ENCODE measurements at regions not wholly inside any gene's neighbourhood (a gene's known extent, or its start where the extent isn't known, plus 50 kb on each side); places are given as distances from the start of the nearest gene placed in this dataset.

DNA sequence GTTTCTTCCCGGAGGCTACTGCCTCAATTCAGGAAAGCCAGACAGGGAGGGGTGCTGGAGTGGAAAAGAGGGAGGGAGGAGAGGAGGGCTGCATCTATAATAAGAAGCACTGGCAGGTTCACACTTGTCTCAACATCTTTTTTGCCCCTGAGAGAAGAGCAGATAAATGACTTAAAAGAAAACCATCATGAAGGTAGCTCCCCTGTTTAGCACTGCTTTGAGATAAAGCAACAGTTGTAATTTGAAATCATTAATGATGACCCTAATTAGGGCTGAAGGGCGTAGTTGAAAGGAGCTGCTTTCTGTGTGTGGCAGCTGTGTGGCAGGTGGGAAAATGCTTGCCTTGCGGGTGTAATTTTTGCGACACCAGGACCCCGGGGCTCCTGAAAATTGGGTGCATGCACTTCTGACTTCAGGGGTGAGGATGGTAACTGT lies 222.8 kb upstream of the IL12A start:
- TF ChIP-seq, protein P1, sequence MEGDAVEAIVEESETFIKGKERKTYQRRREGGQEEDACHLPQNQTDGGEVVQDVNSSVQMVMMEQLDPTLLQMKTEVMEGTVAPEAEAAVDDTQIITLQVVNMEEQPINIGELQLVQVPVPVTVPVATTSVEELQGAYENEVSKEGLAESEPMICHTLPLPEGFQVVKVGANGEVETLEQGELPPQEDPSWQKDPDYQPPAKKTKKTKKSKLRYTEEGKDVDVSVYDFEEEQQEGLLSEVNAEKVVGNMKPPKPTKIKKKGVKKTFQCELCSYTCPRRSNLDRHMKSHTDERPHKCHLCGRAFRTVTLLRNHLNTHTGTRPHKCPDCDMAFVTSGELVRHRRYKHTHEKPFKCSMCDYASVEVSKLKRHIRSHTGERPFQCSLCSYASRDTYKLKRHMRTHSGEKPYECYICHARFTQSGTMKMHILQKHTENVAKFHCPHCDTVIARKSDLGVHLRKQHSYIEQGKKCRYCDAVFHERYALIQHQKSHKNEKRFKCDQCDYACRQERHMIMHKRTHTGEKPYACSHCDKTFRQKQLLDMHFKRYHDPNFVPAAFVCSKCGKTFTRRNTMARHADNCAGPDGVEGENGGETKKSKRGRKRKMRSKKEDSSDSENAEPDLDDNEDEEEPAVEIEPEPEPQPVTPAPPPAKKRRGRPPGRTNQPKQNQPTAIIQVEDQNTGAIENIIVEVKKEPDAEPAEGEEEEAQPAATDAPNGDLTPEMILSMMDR (conservative IDR thresholded peaks at IDR 0.05; ENCODE audit: low read depth, low read length) = no peak
- Histone ChIP-seq H3K4me3 (IDR thresholded peaks at IDR 0.05; ENCODE audit: insufficient read depth, low read depth, low read length) (no peak overlapping the region), H3K9ac (no peak overlapping the region), H3K27me3 (ENCODE audit: insufficient read depth, low read depth) (no peaks in the 10 kb centered on the region), H3K79me2 (ENCODE audit: insufficient read depth, low read depth) (no peaks in the 10 kb centered on the region), H3K4me1 (ENCODE audit: low read depth, poor library complexity, severe bottlenecking) (peaks cover 3% of the 10 kb centered on the region), H4K20me1 (ENCODE audit: insufficient read depth) (no peaks in the 10 kb centered on the region), H2AFZ (ENCODE audit: low read depth) (no peak overlapping the region), H3K36me3 (ENCODE audit: insufficient read depth) (no peaks in the 10 kb centered on the region), H3K4me2 (no peak overlapping the region), H3K27ac (no peak overlapping the region)

DNA sequence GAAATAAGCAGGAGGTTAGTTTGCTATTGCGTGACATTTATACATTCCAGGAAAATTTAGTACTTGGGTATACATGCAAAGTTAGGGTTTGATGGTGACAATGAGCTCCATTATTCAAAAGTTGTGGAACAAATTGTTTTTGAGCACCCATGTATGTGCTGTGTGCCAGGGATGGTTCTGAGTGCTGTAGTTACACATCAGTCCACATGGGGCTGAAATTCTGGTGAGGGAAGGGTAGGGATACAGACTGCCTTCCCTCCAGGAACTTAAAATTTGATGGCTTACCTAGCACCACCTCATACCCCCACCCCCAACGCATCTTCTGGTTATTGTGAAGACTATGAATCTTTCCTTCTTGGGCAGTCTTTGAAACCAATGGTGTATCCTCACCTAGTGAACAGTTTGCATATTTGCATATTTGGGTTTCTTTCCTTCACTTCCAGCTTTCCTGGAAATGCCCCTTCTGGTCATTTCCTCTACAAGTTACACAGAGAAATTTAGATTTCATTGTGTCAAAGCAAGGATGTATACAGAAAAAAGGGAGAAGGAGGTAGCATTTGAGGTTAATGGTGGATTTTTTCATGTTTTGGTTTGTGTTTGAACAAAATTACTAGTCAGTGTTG lies 222.0 kb upstream of the IL12A start:
- Histone ChIP-seq H3K27ac (no peak overlapping the region), H3K36me3 (ENCODE audit: insufficient read depth) (no peaks in the 10 kb centered on the region), H3K9ac (no peak overlapping the region), H2AFZ (ENCODE audit: low read depth) (no peak overlapping the region), H4K20me1 (ENCODE audit: insufficient read depth) (no peaks in the 10 kb centered on the region), H3K27me3 (ENCODE audit: insufficient read depth, low read depth) (no peaks in the 10 kb centered on the region), H3K4me3 (IDR thresholded peaks at IDR 0.05; ENCODE audit: insufficient read depth, low read depth, low read length) (no peak overlapping the region), H3K79me2 (ENCODE audit: insufficient read depth, low read depth) (no peaks in the 10 kb centered on the region), H3K4me2 (no peak overlapping the region), H3K4me1 (ENCODE audit: low read depth, poor library complexity, severe bottlenecking) (peaks cover 3% of the 10 kb centered on the region)
- TF ChIP-seq, protein P1 (conservative IDR thresholded peaks at IDR 0.05; ENCODE audit: low read depth, low read length) = peak; percentile 60

DNA sequence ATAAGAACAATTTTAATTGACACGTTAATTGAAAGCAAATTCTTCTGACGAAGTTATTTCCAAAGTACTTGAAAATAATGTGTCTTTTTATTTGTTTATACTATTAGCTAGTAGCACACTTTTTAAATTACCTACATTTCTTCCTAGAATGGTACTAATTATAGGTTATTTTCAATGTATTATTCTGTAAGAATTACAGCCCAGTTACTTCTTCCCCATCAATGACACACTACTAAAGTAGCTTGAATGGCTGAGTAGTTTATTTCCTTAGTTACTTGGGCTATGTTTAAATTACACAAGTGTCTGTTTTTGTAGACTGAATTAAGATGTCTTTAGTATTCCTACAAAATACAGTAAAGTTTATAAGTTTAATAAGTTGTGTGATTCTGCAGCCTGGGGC lies 217.6 kb upstream of the IL12A start:
- no peaks in the 10 kb centered on the region for H3K4me1 ChIP-seq (ENCODE audit: low read depth, poor library complexity, severe bottlenecking)
- no peak overlapping the region for H3K9ac ChIP-seq
- no peaks in the 10 kb centered on the region for H4K20me1 ChIP-seq (ENCODE audit: insufficient read depth)
- H3K79me2 ChIP-seq (ENCODE audit: insufficient read depth, low read depth) = no peaks in the 10 kb centered on the region
- no peaks in the 10 kb centered on the region for H3K27me3 ChIP-seq (ENCODE audit: insufficient read depth, low read depth)
- H2AFZ ChIP-seq (ENCODE audit: low read depth) = no peak overlapping the region
- H3K27ac ChIP-seq = no peak overlapping the region
- no peak overlapping the region for H3K4me3 ChIP-seq (IDR thresholded peaks at IDR 0.05; ENCODE audit: insufficient read depth, low read depth, low read length)
- TF ChIP-seq, protein P1 (conservative IDR thresholded peaks at IDR 0.05; ENCODE audit: low read depth, low read length) = no peak
- no peaks in the 10 kb centered on the region for H3K36me3 ChIP-seq (ENCODE audit: insufficient read depth)
- H3K4me2 ChIP-seq = no peak overlapping the region

DNA sequence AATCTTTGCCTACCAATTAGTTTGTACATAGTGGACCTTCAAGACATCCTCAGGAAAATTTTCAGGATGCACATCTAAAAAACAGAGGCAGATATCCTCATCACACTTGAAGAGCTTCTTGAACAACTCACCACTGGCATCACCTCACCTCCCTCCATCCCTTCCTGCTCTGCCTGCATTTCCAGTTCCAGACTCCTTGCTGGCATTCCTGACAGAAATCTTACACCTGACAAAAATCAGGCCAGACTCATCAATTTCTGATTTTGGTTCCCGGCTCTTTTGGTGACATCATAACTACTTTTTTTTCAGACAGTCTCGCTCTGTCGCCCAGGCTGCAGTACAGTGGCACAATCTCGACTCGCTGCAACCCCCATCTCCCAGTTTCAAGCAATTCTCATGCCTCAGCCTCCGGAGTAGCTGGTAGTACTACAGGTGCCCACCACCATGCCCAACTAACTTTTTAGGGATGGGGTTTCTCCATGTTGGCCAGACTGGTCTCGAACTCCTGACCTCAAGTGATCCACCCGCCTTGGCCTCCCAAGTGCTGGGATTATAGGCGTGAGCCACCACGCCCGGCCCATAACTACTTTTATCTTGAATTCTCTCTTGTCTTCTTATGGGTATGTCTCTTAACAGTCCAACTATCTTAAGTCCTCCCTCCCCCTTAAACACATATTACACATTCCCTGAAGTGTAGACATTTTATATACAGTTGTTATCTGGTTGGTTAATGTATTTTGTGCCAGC lies 216.6 kb upstream of the IL12A start:
- no peak overlapping the region for H3K4me2 ChIP-seq
- no peak overlapping the region for H2AFZ ChIP-seq (ENCODE audit: low read depth)
- H3K36me3 ChIP-seq (ENCODE audit: insufficient read depth) = no peaks in the 10 kb centered on the region
- H4K20me1 ChIP-seq (ENCODE audit: insufficient read depth) = no peaks in the 10 kb centered on the region
- no peak overlapping the region for H3K4me3 ChIP-seq (IDR thresholded peaks at IDR 0.05; ENCODE audit: insufficient read depth, low read depth, low read length)
- no peak overlapping the region for H3K27ac ChIP-seq
- no peaks in the 10 kb centered on the region for H3K4me1 ChIP-seq (ENCODE audit: low read depth, poor library complexity, severe bottlenecking)
- H3K79me2 ChIP-seq (ENCODE audit: insufficient read depth, low read depth) = no peaks in the 10 kb centered on the region
- no peak overlapping the region for H3K9ac ChIP-seq
- TF ChIP-seq, protein P1 (conservative IDR thresholded peaks at IDR 0.05; ENCODE audit: low read depth, low read length) = no peak
- H3K27me3 ChIP-seq (ENCODE audit: insufficient read depth, low read depth) = no peaks in the 10 kb centered on the region

Measured in KMS-11 (cell line).